SK-N-SH (cell line): ENCODE measurements at regions not wholly inside any gene's neighbourhood (a gene's known extent, or its start where the extent isn't known, plus 50 kb on each side); places are given as distances from the start of the nearest gene placed in this dataset.

Experiments
- CTCF ChIA-PET: fragments of 300-600, 350-600 bp; formaldehyde crosslinking; extraction: SDS; loops from one replicate; lab custom pipeline; 2021; lab: Yijun Ruan, JAX
- POLR2A ChIA-PET: fragments of 350-600 bp; sonication (Branson Sonifier 250); formaldehyde crosslinking; extraction: SDS; loops from one replicate; lab custom pipeline; 2020; ENCODE audit warnings: antibody characterized with exemption, inconsistent platforms; lab: Yijun Ruan, JAX
- DNase-seq: peaks from one replicate; pipeline ENCODE4 v3.0.0; 2012
- H2AFZ ChIP-seq: fragments of 200-600 bp; sonication (generic); 2 replicates; pipeline ENCODE4 v1.8.1; 2016; ENCODE audit warnings: antibody characterized with exemption, mild to moderate bottlenecking, low read depth
- H3F3A ChIP-seq: fragments of 200-600 bp; sonication (generic); replicated peaks from 2 replicates; pipeline ENCODE3; 2016; ENCODE audit warnings: antibody characterized with exemption, mild to moderate bottlenecking; ENCODE audit not compliant: insufficient read depth
- H3K27ac ChIP-seq, 2 experiments: fragments of 200-500 bp in 1 of 2; fragments of 200-600 bp in 1 of 2; sonication (Bioruptor generic) in 1 of 2; sonication (generic), shearing (Covaris generic) in 1 of 2; 2 replicates each; pipeline versions ENCODE4 v1.5.1 to v1.6.1; 2014 to 2016; ENCODE audit warnings: low read depth in 2 of 2, inconsistent platforms in 1 of 2, low read length in 1 of 2, mild to moderate bottlenecking in 1 of 2, mixed read lengths in 1 of 2
- H3K27me3 ChIP-seq: fragments of 200-600 bp; sonication (generic), shearing (Covaris generic); 2 replicates; pipeline ENCODE4 v1.6.1; 2016; ENCODE audit warnings: mixed run types; ENCODE audit not compliant: insufficient read depth
- H3K36me3 ChIP-seq, 2 experiments: fragments of 200-500 bp in 1 of 2; fragments of 200-600 bp in 1 of 2; sonication (Bioruptor generic) in 1 of 2; sonication (generic) in 1 of 2; replicated peaks in 1 of 2; 2 replicates each; pipeline versions ENCODE3 to v1.5.1; 2014 to 2016; ENCODE audit warnings: low read length in 1 of 2, mild to moderate bottlenecking in 1 of 2; ENCODE audit not compliant: insufficient read depth in 2 of 2, control insufficient read depth in 1 of 2
- H3K4me1 ChIP-seq, 2 experiments: fragments of 200-500 bp in 1 of 2; fragments of 200-600 bp in 1 of 2; sonication (Bioruptor generic) in 1 of 2; sonication (generic), shearing (Covaris generic) in 1 of 2; 2 replicates each; pipeline versions ENCODE4 v1.5.1 to v1.6.1; 2014 to 2016; ENCODE audit warnings: low read depth in 1 of 2, low read length in 1 of 2, mixed run types in 1 of 2; ENCODE audit not compliant: insufficient read depth in 2 of 2, control insufficient read depth in 1 of 2
- H3K4me2 ChIP-seq: fragments of 200-600 bp; sonication (generic), shearing (Covaris generic); 2 replicates; pipeline ENCODE4 v1.6.1; 2017; ENCODE audit warnings: mixed run types
- H3K4me3 ChIP-seq, 2 experiments: fragments of 200-500 bp in 1 of 2; fragments of 200-600 bp in 1 of 2; sonication (Bioruptor generic) in 1 of 2; sonication (generic), shearing (Covaris generic) in 1 of 2; 2 replicates each; pipeline versions ENCODE4 v1.5.1 to v1.8.1; 2014 to 2016; ENCODE audit warnings: low read depth in 2 of 2, inconsistent platforms in 1 of 2, low read length in 1 of 2, mild to moderate bottlenecking in 1 of 2, mixed read lengths in 1 of 2, moderate library complexity in 1 of 2
- H3K79me2 ChIP-seq: fragments of 200-600 bp; sonication (generic); 2 replicates; pipeline ENCODE4 v1.8.1; 2017; ENCODE audit warnings: mild to moderate bottlenecking; ENCODE audit not compliant: insufficient read depth
- H3K9ac ChIP-seq: fragments of 200-600 bp; sonication (generic); 2 replicates; pipeline ENCODE4 v1.6.1; 2017; ENCODE audit warnings: mixed run types
- H3K9me2 ChIP-seq: fragments of 200-600 bp; sonication (generic); 2 replicates; pipeline ENCODE4 v1.6.1; 2017; ENCODE audit warnings: mixed run types
- H3K9me3 ChIP-seq: fragments of 200-600 bp; sonication (generic); 2 replicates; pipeline ENCODE4 v1.6.1; 2017; ENCODE audit warnings: mixed run types, mild to moderate bottlenecking, moderate library complexity
- H4K20me1 ChIP-seq: fragments of 200-600 bp; sonication (generic); 2 replicates; pipeline ENCODE4 v1.6.1; 2017; ENCODE audit warnings: mild to moderate bottlenecking, mixed run types; ENCODE audit not compliant: insufficient read depth
- EP300 ChIP-seq, 2 experiments: IDR thresholded peaks; 2 replicates each; pipeline versions ENCODE4 v1.4.0 to v1.6.1; 2012; ENCODE audit warnings: borderline replicate concordance in 1 of 2, low read depth in 1 of 2, low read length in 1 of 2
- FOSL2 ChIP-seq: IDR thresholded peaks from 2 replicates; pipeline ENCODE4 v1.4.0; 2012; ENCODE audit warnings: low read depth, mild to moderate bottlenecking, moderate library complexity, borderline replicate concordance
- JUND ChIP-seq: IDR thresholded peaks from 2 replicates; pipeline ENCODE4 v1.4.0; 2012
- MEF2A ChIP-seq: IDR thresholded peaks from 2 replicates; pipeline ENCODE4 v1.4.0; 2012; ENCODE audit warnings: low read depth, borderline replicate concordance
- MXI1 ChIP-seq: IDR thresholded peaks from 2 replicates; pipeline ENCODE4 v1.6.1; 2012; ENCODE audit warnings: mild to moderate bottlenecking, low read depth, low read length, improper control_type of control experiment
- NFIC ChIP-seq: IDR thresholded peaks from 2 replicates; pipeline ENCODE4 v1.4.0; 2012; ENCODE audit warnings: borderline replicate concordance
- RAD21 ChIP-seq: IDR thresholded peaks from 2 replicates; pipeline ENCODE4 v1.6.1; 2012; ENCODE audit warnings: mild to moderate bottlenecking, low read length
- SIN3A ChIP-seq: IDR thresholded peaks from 2 replicates; pipeline ENCODE4 v1.6.1; 2012; ENCODE audit warnings: low read depth, mild to moderate bottlenecking, low read length, moderate library complexity, borderline replicate concordance
- SMC3 ChIP-seq: IDR thresholded peaks from 2 replicates; pipeline ENCODE4 v1.6.1; 2012; ENCODE audit warnings: low read depth, low read length, improper control_type of control experiment
- TCF12 ChIP-seq: IDR thresholded peaks from 2 replicates; pipeline ENCODE4 v1.4.0; 2012
- TEAD4 ChIP-seq: IDR thresholded peaks from 2 replicates; pipeline ENCODE4 v1.4.0; 2012; ENCODE audit warnings: mild to moderate bottlenecking, borderline replicate concordance; ENCODE audit not compliant: insufficient read depth
- WGBS: methylation state at CpG from one replicate; pipeline ENCODE4 v1.1.6; 2017; ENCODE audit warnings: low lambda C conversion rate; 5-methylcytosine and 5-hydroxymethylcytosine counted together
- TF ChIP-seq, protein P1 (sequence below): IDR thresholded peaks from 2 replicates; pipeline ENCODE4 v1.4.0; 2012; ENCODE audit warnings: low read depth
- TF ChIP-seq, protein P2 (sequence below): fragments of 150-350 bp; IDR thresholded peaks from 2 replicates; pipeline ENCODE4 v1.6.1; 2016; ENCODE audit warnings: mild to moderate bottlenecking, low read depth, low read length
- TF ChIP-seq, protein P3 (sequence below): IDR thresholded peaks from 2 replicates; pipeline ENCODE4 v1.6.1; 2012; ENCODE audit warnings: mild to moderate bottlenecking, low read depth, low read length, moderate library complexity
- TF ChIP-seq, protein P4 (sequence below): IDR thresholded peaks from 2 replicates; pipeline ENCODE4 v1.4.0; 2012; ENCODE audit warnings: low read depth, borderline replicate concordance

DNA sequence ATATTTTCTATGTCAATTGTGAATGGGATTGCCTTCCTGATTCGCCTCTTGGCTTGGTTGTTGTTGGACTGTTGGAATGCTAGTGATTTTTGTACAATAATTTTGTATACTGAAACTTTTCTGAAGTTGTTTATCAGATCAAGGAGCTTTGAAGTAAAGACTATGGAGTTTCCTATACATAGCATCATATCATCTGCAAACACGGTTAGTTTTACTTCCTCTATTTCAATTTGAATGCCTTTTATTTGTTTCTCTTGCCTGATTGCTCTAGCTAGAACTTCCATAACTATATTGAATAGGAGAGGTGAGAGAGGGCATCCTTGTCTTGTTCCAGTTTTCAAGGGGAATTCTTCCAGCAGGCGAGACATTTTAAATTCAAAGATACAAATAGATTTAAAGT is 226.5 kb downstream of the FBXO8 start:
- no peak overlapping the region for H3K4me2 ChIP-seq
- no peaks in the 10 kb centered on the region for H3F3A ChIP-seq
- no peaks in the 10 kb centered on the region for H3K36me3 ChIP-seq
- no peaks in the 10 kb centered on the region for H3K9me2 ChIP-seq
- 56% methylated on average over 3 of the region's 3 CpGs for WGBS
- ChIA-PET CTCF (interaction anchor here (0.6 kb wide), 1 partner anchor 63 kb away, joined by 3 read pairs; no protein-coding TSS in a partner anchor), POLR2A (no interaction called here)
- no peak for DNase-seq
- no peak overlapping the region; the same call in 1 of the 2 replicates for H2AFZ ChIP-seq
- H3K9ac ChIP-seq, result no peak overlapping the region
- no peaks in the 10 kb centered on the region for H3K4me1 ChIP-seq
- no peaks in the 10 kb centered on the region for H3K27me3 ChIP-seq
- H4K20me1 ChIP-seq, result no peaks in the 10 kb centered on the region
- no peak overlapping the region for H3K27ac ChIP-seq
- no peak overlapping the region for H3K4me3 ChIP-seq
- no peaks in the 10 kb centered on the region for H3K9me3 ChIP-seq
- no peak for TF ChIP-seq TCF12
- TF ChIP-seq, protein P1, sequence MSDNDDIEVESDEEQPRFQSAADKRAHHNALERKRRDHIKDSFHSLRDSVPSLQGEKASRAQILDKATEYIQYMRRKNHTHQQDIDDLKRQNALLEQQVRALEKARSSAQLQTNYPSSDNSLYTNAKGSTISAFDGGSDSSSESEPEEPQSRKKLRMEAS, result no peak
- TF ChIP-seq, protein P2, sequence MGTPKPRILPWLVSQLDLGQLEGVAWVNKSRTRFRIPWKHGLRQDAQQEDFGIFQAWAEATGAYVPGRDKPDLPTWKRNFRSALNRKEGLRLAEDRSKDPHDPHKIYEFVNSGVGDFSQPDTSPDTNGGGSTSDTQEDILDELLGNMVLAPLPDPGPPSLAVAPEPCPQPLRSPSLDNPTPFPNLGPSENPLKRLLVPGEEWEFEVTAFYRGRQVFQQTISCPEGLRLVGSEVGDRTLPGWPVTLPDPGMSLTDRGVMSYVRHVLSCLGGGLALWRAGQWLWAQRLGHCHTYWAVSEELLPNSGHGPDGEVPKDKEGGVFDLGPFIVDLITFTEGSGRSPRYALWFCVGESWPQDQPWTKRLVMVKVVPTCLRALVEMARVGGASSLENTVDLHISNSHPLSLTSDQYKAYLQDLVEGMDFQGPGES, result no peak
- TF ChIP-seq JUND, result no peak
- TF ChIP-seq SIN3A, result no peak
- TF ChIP-seq, protein P3, sequence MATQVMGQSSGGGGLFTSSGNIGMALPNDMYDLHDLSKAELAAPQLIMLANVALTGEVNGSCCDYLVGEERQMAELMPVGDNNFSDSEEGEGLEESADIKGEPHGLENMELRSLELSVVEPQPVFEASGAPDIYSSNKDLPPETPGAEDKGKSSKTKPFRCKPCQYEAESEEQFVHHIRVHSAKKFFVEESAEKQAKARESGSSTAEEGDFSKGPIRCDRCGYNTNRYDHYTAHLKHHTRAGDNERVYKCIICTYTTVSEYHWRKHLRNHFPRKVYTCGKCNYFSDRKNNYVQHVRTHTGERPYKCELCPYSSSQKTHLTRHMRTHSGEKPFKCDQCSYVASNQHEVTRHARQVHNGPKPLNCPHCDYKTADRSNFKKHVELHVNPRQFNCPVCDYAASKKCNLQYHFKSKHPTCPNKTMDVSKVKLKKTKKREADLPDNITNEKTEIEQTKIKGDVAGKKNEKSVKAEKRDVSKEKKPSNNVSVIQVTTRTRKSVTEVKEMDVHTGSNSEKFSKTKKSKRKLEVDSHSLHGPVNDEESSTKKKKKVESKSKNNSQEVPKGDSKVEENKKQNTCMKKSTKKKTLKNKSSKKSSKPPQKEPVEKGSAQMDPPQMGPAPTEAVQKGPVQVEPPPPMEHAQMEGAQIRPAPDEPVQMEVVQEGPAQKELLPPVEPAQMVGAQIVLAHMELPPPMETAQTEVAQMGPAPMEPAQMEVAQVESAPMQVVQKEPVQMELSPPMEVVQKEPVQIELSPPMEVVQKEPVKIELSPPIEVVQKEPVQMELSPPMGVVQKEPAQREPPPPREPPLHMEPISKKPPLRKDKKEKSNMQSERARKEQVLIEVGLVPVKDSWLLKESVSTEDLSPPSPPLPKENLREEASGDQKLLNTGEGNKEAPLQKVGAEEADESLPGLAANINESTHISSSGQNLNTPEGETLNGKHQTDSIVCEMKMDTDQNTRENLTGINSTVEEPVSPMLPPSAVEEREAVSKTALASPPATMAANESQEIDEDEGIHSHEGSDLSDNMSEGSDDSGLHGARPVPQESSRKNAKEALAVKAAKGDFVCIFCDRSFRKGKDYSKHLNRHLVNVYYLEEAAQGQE, result no peak
- TF ChIP-seq MEF2A, result no peak
- TF ChIP-seq, protein P4, sequence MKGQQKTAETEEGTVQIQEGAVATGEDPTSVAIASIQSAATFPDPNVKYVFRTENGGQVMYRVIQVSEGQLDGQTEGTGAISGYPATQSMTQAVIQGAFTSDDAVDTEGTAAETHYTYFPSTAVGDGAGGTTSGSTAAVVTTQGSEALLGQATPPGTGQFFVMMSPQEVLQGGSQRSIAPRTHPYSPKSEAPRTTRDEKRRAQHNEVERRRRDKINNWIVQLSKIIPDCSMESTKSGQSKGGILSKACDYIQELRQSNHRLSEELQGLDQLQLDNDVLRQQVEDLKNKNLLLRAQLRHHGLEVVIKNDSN, result no peak
- no peak for TF ChIP-seq TEAD4
- TF ChIP-seq RAD21, result no peak
- TF ChIP-seq SMC3, result no peak
- H3K79me2 ChIP-seq, result no peaks in the 10 kb centered on the region

DNA sequence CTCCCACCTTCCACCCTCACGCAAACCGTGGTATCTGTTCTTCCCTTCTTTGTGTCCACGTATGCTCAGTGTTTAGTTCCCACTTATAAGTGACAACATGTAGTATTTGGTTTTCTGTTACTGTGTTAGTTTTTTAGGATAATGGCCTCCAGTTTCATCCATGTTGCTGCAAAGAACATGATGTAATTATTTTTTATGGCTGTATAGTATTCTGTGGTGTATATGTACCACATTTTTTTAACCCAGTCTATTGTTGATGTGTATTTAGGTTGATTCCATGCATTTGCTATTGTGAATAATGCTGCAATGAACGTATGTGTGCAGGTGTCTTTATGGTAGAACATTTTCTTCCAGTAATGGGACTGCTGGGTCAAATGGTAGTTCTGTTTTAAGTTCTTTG is 228.1 kb downstream of the FBXO8 start:
- Histone ChIP-seq H3K9me2 (no peaks in the 10 kb centered on the region), H3K4me2 (no peak overlapping the region), H3K4me1 (no peaks in the 10 kb centered on the region), H3K27me3 (no peaks in the 10 kb centered on the region), H3K27ac (no peak overlapping the region), H3F3A (no peaks in the 10 kb centered on the region), H3K9me3 (no peaks in the 10 kb centered on the region), H3K79me2 (no peaks in the 10 kb centered on the region), H3K4me3 (no peak overlapping the region), H4K20me1 (no peaks in the 10 kb centered on the region), H2AFZ (no peak overlapping the region), H3K36me3 (no peaks in the 10 kb centered on the region), H3K9ac (no peak overlapping the region)
- ChIA-PET POLR2A (no interaction called here), CTCF (interaction anchor here (1.2 kb wide), 1 partner anchor 52 kb away, joined by 3 read pairs; no protein-coding TSS in a partner anchor)
- WGBS, result 86% methylated on average over 4 of the region's 4 CpGs
- no peak for TF ChIP-seq EP300 (IDR thresholded peaks at IDR 0.05; ENCODE audit: borderline replicate concordance in 1 of 2, low read depth in 1 of 2, low read length in 1 of 2)
- TF ChIP-seq, protein P3, result no peak
- TF ChIP-seq MXI1, result no peak
- TF ChIP-seq SIN3A, result no peak
- no peak for TF ChIP-seq NFIC
- TF ChIP-seq FOSL2, result no peak
- DNase-seq, result no peak
